ENCODE measurements at regions not wholly inside any gene's neighbourhood (a gene's known extent, or its start where the extent isn't known, plus 50 kb on each side); places are given as distances from the start of the nearest gene placed in this dataset.

- Mint-ChIP-seq H3K4me3 (ENCODE audit: unreplicated experiment) (no peak overlapping the region), H3K27ac (ENCODE audit: unreplicated experiment) (no peak overlapping the region), H3K36me3 (ENCODE audit: unreplicated experiment) (no peaks in the 10 kb centered on the region), H3K4me1 (ENCODE audit: low read depth, unreplicated experiment) (no peaks in the 10 kb centered on the region), H3K9me3 (ENCODE audit: unreplicated experiment) (no peaks in the 10 kb centered on the region), H3K27me3 (ENCODE audit: unreplicated experiment) (peaks cover 2% of the 10 kb centered on the region)
- no peak for TF ChIP-seq CTCF (IDR thresholded peaks at IDR 0.05; ENCODE audit: partially characterized antibody, unreplicated experiment)
- DNase-seq, result no peak
Observed at GRCh38 chr11:116244439-116244838, 528.3 kb downstream of the BUD13 start.

GRCh38 chr11:116243991-116244390 is 528.8 kb downstream of the BUD13 start:
- peaks cover 5% of the 10 kb centered on the region for H3K27me3 Mint-ChIP-seq (ENCODE audit: unreplicated experiment)
- H3K36me3 Mint-ChIP-seq (ENCODE audit: unreplicated experiment), result no peaks in the 10 kb centered on the region
- no peak overlapping the region for H3K4me3 Mint-ChIP-seq (ENCODE audit: unreplicated experiment)
- no peaks in the 10 kb centered on the region for H3K4me1 Mint-ChIP-seq (ENCODE audit: low read depth, unreplicated experiment)
- no peaks in the 10 kb centered on the region for H3K9me3 Mint-ChIP-seq (ENCODE audit: unreplicated experiment)
- TF ChIP-seq CTCF (IDR thresholded peaks at IDR 0.05; ENCODE audit: partially characterized antibody, unreplicated experiment), result no peak
- H3K27ac Mint-ChIP-seq (ENCODE audit: unreplicated experiment), result no peak overlapping the region
- no peak for DNase-seq

- H3K36me3 Mint-ChIP-seq (ENCODE audit: unreplicated experiment), result no peaks in the 10 kb centered on the region
- H3K27me3 Mint-ChIP-seq (ENCODE audit: unreplicated experiment), result peaks cover 5% of the 10 kb centered on the region
- TF ChIP-seq CTCF (IDR thresholded peaks at IDR 0.05; ENCODE audit: partially characterized antibody, unreplicated experiment), result no peak
- no peak for DNase-seq
- no peak overlapping the region for H3K27ac Mint-ChIP-seq (ENCODE audit: unreplicated experiment)
- no peak overlapping the region for H3K4me3 Mint-ChIP-seq (ENCODE audit: unreplicated experiment)
- no peaks in the 10 kb centered on the region for H3K9me3 Mint-ChIP-seq (ENCODE audit: unreplicated experiment)
- H3K4me1 Mint-ChIP-seq (ENCODE audit: low read depth, unreplicated experiment), result no peaks in the 10 kb centered on the region
Observed at GRCh38 chr11:116242006-116242405, 530.8 kb downstream of the BUD13 start.

GRCh38 chr11:116240710-116241109 is 532.1 kb downstream of the BUD13 start:
- no peak overlapping the region for H3K4me3 Mint-ChIP-seq (ENCODE audit: unreplicated experiment)
- no peak overlapping the region for H3K27ac Mint-ChIP-seq (ENCODE audit: unreplicated experiment)
- peaks cover 8% of the 10 kb centered on the region for H3K27me3 Mint-ChIP-seq (ENCODE audit: unreplicated experiment)
- H3K4me1 Mint-ChIP-seq (ENCODE audit: low read depth, unreplicated experiment), result no peaks in the 10 kb centered on the region
- DNase-seq, result no peak
- TF ChIP-seq CTCF (IDR thresholded peaks at IDR 0.05; ENCODE audit: partially characterized antibody, unreplicated experiment), result no peak
- H3K9me3 Mint-ChIP-seq (ENCODE audit: unreplicated experiment), result no peaks in the 10 kb centered on the region
- H3K36me3 Mint-ChIP-seq (ENCODE audit: unreplicated experiment), result no peaks in the 10 kb centered on the region

GRCh38 chr11:116239247-116239646 is 533.5 kb downstream of the BUD13 start:
- no peaks in the 10 kb centered on the region for H3K4me1 Mint-ChIP-seq (ENCODE audit: low read depth, unreplicated experiment)

More at GRCh38 chr11:116239247-116239646, 533.5 kb downstream of the BUD13 start:
- Mint-ChIP-seq H3K4me3 (ENCODE audit: unreplicated experiment) (no peak overlapping the region), H3K36me3 (ENCODE audit: unreplicated experiment) (no peaks in the 10 kb centered on the region), H3K27me3 (ENCODE audit: unreplicated experiment) (peaks cover 8% of the 10 kb centered on the region), H3K27ac (ENCODE audit: unreplicated experiment) (no peak overlapping the region), H3K9me3 (ENCODE audit: unreplicated experiment) (no peaks in the 10 kb centered on the region)
- no peak for TF ChIP-seq CTCF (IDR thresholded peaks at IDR 0.05; ENCODE audit: partially characterized antibody, unreplicated experiment)
- DNase-seq, result no peak
